Esophagus squamous epithelium (tissue), 5 donors: ENCODE measurements at regions not wholly inside any gene's neighbourhood (a gene's known extent, or its start where the extent isn't known, plus 50 kb on each side); places are given as distances from the start of the nearest gene placed in this dataset.
A peak's percentile ranks its signal among the peaks of the same experiment; 100 is the strongest.

ENCODE experiments used
- DNase-seq: peaks from one replicate; lab custom pipeline; 2025; lab: John Stamatoyannopoulos, UW
- H3K27ac ChIP-seq, 4 donors: fragments of 200-600 bp; sonication (generic); one replicate each; pipeline ENCODE4 v1.5.1; 2016 to 2019; ENCODE audit warnings: mild to moderate bottlenecking in 1 of 4
- H3K27me3 ChIP-seq, 4 donors: fragments of 200-600 bp; sonication (generic); 1 replicate in 3 of 4; 2 replicates in 1 of 4; pipeline versions ENCODE4 v1.5.1 to v1.6.0; 2017 to 2021; ENCODE audit warnings: antibody characterized with exemption in 1 of 4
- H3K36me3 ChIP-seq, 3 donors: fragments of 200-600 bp; sonication (generic); one replicate each; pipeline ENCODE4 v1.5.1; 2016 to 2019
- H3K4me1 ChIP-seq, 3 donors: fragments of 200-600 bp; sonication (generic); one replicate each; pipeline ENCODE4 v1.5.1; 2017 to 2019
- H3K4me3 ChIP-seq, 4 donors: fragments of 200-600 bp; sonication (generic); 1 replicate in 3 of 4; 2 replicates in 1 of 4; pipeline ENCODE4 v1.5.1; 2016 to 2019; ENCODE audit warnings: mild to moderate bottlenecking in 2 of 4, moderate library complexity in 1 of 4
- H3K9me3 ChIP-seq, 3 donors: fragments of 200-600 bp; sonication (generic); one replicate each; pipeline ENCODE4 v1.5.1; 2016 to 2019
- CTCF ChIP-seq, 6 experiments: fragments of 450-650 bp in 4 of 6; fragments of 200-600 bp in 2 of 6; sonication (generic) in 2 of 6; IDR thresholded peaks; one replicate each; pipeline ENCODE4 v1.5.1; 2016 to 2019; ENCODE audit warnings: antibody characterized with exemption in 6 of 6, mild to moderate bottlenecking in 4 of 6, moderate library complexity in 4 of 6
- POLR2A ChIP-seq, 4 donors: fragments of 450-650 bp; IDR thresholded peaks; one replicate each; pipeline ENCODE4 v1.6.1; 2017; ENCODE audit warnings: antibody characterized with exemption in 4 of 4, mild to moderate bottlenecking in 4 of 4, moderate library complexity in 3 of 4
- WGBS, 2 donors: methylation state at CpG; one replicate each; pipeline ENCODE4 v1.1.5; 2018; 5-methylcytosine and 5-hydroxymethylcytosine counted together
- intact Hi-C: fragments of 100-400 bp; cut with DNase I; formaldehyde crosslinking; loops from one replicate; pipeline ENCODE4 v1.15.0; 2022
- donor health status: DM: yes; HTN: yes; CAD: no.

DNA sequence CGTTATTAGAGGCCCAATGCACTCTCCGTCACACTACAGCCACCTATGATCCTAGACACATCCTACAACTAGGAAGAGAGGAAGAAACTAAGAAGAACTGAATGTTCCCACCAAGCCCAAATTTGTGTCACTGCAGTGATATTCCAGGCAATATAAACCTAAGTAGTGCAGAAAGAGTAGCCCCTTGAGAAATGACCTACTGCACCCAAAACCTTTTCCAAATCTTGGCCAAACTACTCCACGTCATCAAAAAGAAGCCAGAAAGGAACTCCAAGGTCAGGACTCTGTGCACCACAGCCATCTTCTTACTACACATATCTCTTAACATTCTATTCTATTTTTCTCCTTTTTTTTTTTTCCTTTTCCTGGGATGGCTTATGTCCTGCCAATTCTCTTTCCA is 60.2 kb downstream of the ADAMTS1 start:
- WGBS, 2 donors = 67 to 75% methylated on average over 3 of the region's 3 CpGs
- intact Hi-C loops = no loop called here
- Histone ChIP-seq H3K27me3 (no peaks in the 10 kb centered on the region), H3K9me3 (no peaks in the 10 kb centered on the region), H3K4me1 (peaks cover 0 to 16% (median 1%) of the 10 kb centered on the region in 3 donors), H3K27ac (peak overlapping the region in 3 of 4 donors; percentile 7 to 69 (median 54)), H3K4me3 (no peak overlapping the region), H3K36me3 (no peaks in the 10 kb centered on the region)
- TF ChIP-seq CTCF (IDR thresholded peaks at IDR 0.05) (no peak), POLR2A (IDR thresholded peaks at IDR 0.05) (no peak)
- DNase-seq = no peak

GRCh38 chr21:26783466-26784195 is 61.6 kb downstream of the ADAMTS1 start:
- no peaks in the 10 kb centered on the region for H3K36me3 ChIP-seq
- TF ChIP-seq POLR2A (IDR thresholded peaks at IDR 0.05) (no peak), CTCF (IDR thresholded peaks at IDR 0.05) (no peak)
- intact Hi-C loops = no loop called here
- H3K27me3 ChIP-seq = no peaks in the 10 kb centered on the region
- H3K9me3 ChIP-seq = no peaks in the 10 kb centered on the region
- H3K27ac ChIP-seq = peak overlapping the region in 3 of 4 donors; percentile 11 to 69 (median 54)
- no peak for DNase-seq
- H3K4me1 ChIP-seq = peaks cover 0 to 9% (median 0%) of the 10 kb centered on the region in 3 donors
- no peak overlapping the region for H3K4me3 ChIP-seq
- WGBS, 2 donors = 24 to 26% methylated on average over 1 of the region's 1 CpG

DNA sequence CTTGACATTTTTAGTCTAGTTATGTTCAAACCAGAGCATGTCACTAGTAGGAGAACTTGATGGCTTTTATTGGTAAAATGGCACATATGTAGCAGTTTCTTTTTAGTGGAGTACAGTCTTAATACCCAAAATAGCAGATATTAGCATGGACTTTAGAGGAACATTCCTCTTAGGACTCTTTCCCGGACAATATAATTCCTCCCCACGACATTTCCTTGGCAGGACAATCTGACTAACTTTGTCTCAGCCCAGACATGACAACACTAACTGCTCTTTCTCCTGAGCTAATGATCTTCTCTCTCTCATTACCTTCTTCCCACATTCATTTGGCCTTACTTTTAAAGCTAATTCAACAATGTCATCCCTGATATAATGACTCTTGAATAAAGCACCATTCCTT is 62.5 kb downstream of the ADAMTS1 start:
- 31 to 54% methylated on average over 2 of the region's 2 CpGs for WGBS, 2 donors
- DNase-seq = no peak
- peaks cover 0 to 9% (median 0%) of the 10 kb centered on the region in 3 donors for H3K4me1 ChIP-seq
- H3K27me3 ChIP-seq = no peaks in the 10 kb centered on the region
- no peaks in the 10 kb centered on the region for H3K36me3 ChIP-seq
- intact Hi-C loops = no loop called here
- no peak overlapping the region for H3K4me3 ChIP-seq
- H3K9me3 ChIP-seq = no peaks in the 10 kb centered on the region
- peak overlapping the region in 3 of 4 donors; percentile 54 to 69 (median 65) for H3K27ac ChIP-seq
- TF ChIP-seq POLR2A (IDR thresholded peaks at IDR 0.05) (no peak), CTCF (IDR thresholded peaks at IDR 0.05) (no peak)

- H3K4me3 ChIP-seq = no peak overlapping the region
- H3K4me1 ChIP-seq = peaks cover 0 to 9% (median 0%) of the 10 kb centered on the region in 3 donors
- no peaks in the 10 kb centered on the region for H3K27me3 ChIP-seq
- intact Hi-C loops = no loop called here
- H3K9me3 ChIP-seq = no peaks in the 10 kb centered on the region
- TF ChIP-seq POLR2A (IDR thresholded peaks at IDR 0.05) = no peak
- WGBS, 2 donors = 62 to 89% methylated on average over 3 of the region's 3 CpGs
- no peaks in the 10 kb centered on the region for H3K36me3 ChIP-seq
- DNase-seq = no peak
- H3K27ac ChIP-seq = peak overlapping the region in 3 of 4 donors; percentile 54 to 69 (median 65)
Observed at GRCh38 chr21:26782331-26782730, 62.9 kb downstream of the ADAMTS1 start.

- TF ChIP-seq CTCF (IDR thresholded peaks at IDR 0.05) = no peak
- no peak for TF ChIP-seq POLR2A (IDR thresholded peaks at IDR 0.05)
- intact Hi-C loops = no loop called here
- WGBS, 2 donors = 83 to 86% methylated on average over 1 of the region's 1 CpG
Observed at GRCh38 chr21:26781331-26781730, 63.9 kb downstream of the ADAMTS1 start.

More at GRCh38 chr21:26781331-26781730, 63.9 kb downstream of the ADAMTS1 start:
- peaks cover 0 to 9% (median 0%) of the 10 kb centered on the region in 3 donors for H3K4me1 ChIP-seq
- H3K9me3 ChIP-seq = no peaks in the 10 kb centered on the region
- H3K4me3 ChIP-seq = no peak overlapping the region
- peak overlapping the region in 2 of 4 donors; percentile 24 to 69 for H3K27ac ChIP-seq
- H3K27me3 ChIP-seq = no peaks in the 10 kb centered on the region
- DNase-seq = no peak
- no peaks in the 10 kb centered on the region for H3K36me3 ChIP-seq
